HepG2 (cell line): ENCODE measurements at regions not wholly inside any gene's neighbourhood (a gene's known extent, or its start where the extent isn't known, plus 50 kb on each side); places are given as distances from the start of the nearest gene placed in this dataset.
A peak's percentile ranks its signal among the peaks of the same experiment; 100 is the strongest.

Experiments used
- ATAC-seq: fragments of 200-7000 bp; cut with Tn5 transposase; 3 replicates; pipeline ENCODE4 v1.9.1; 2020; ENCODE audit warnings: mild to moderate bottlenecking, moderate library complexity
- BruUV-seq: library from RNA; stranded (reverse); fragments of 400-500 nt; replicated peaks from 2 replicates; lab custom pipeline; 2021; lab: Mats Ljungman, UMichigan
- CTCF ChIA-PET: fragments of 300-600 bp; formaldehyde crosslinking; extraction: SDS; loops from one replicate; lab custom pipeline; 2021; ENCODE audit warnings: low total read pairs, inconsistent platforms, low intra/inter-chr PET ratio; lab: Yijun Ruan, JAX
- POLR2A ChIA-PET: fragments of 350-600 bp; sonication (Branson Sonifier 250); formaldehyde crosslinking; loops from one replicate; lab custom pipeline; 2020; ENCODE audit warnings: antibody characterized with exemption, inconsistent platforms; lab: Yijun Ruan, JAX
- DNase-seq: peaks from one replicate; pipeline ENCODE4 v3.0.0-alpha.2; 2015; ENCODE audit warnings: low spot score
- FAIRE-seq: peaks from 3 replicates; lab custom pipeline; 2011; peaks lifted over from hg19 to GRCh38; lab: Jason Lieb, UNC
- H2AFZ ChIP-seq: one replicate; pipeline ENCODE4 v1.6.1; 2011; ENCODE audit warnings: low read length, inconsistent platforms
- H3K27ac ChIP-seq: fragments of 300-600 bp; 3 replicates; pipeline ENCODE4 v1.8.0; 2011; ENCODE audit warnings: mixed run types, mild to moderate bottlenecking, mixed read lengths, low read length, inconsistent platforms; ENCODE audit not compliant: insufficient read depth; ENCODE audit errors: extremely low read length
- H3K27me3 ChIP-seq, 2 experiments: fragments of 200-600 bp in 1 of 2; 2 replicates in 1 of 2; 3 replicates in 1 of 2; pipeline versions ENCODE4 v1.6.0 to v1.8.0; 2011; ENCODE audit warnings: low read length in 2 of 2, mild to moderate bottlenecking in 2 of 2, moderate library complexity in 2 of 2, inconsistent platforms in 1 of 2; ENCODE audit not compliant: insufficient read depth in 2 of 2, control insufficient read depth in 1 of 2
- H3K36me3 ChIP-seq, 2 experiments: fragments of 200-600 bp in 1 of 2; replicated peaks in 1 of 2; 2 replicates in 1 of 2; 3 replicates in 1 of 2; pipeline versions ENCODE4 v1.5.1 to v1.8.0; 2011; ENCODE audit warnings: low read length in 2 of 2, inconsistent platforms in 1 of 2; ENCODE audit not compliant: insufficient read depth in 2 of 2, control insufficient read depth in 1 of 2
- H3K4me1 ChIP-seq: 2 replicates; pipeline ENCODE4 v1.5.1; 2012; ENCODE audit warnings: low read length, inconsistent platforms; ENCODE audit not compliant: insufficient read depth
- H3K4me2 ChIP-seq: 2 replicates; pipeline ENCODE4 v1.6.0; 2011; ENCODE audit warnings: low read depth, low read length, inconsistent platforms
- H3K4me3 ChIP-seq, 3 experiments: fragments of 200-600 bp in 1 of 3; sonication (generic), shearing (Covaris generic) in 1 of 3; replicated peaks in 1 of 3; 2 replicates each; pipeline ENCODE4 v1.5.1; 2011 to 2016; ENCODE audit warnings: low read length in 3 of 3, inconsistent platforms in 2 of 3, low read depth in 2 of 3, mild to moderate bottlenecking in 2 of 3, control low read depth in 1 of 3, mixed read lengths in 1 of 3; ENCODE audit not compliant: insufficient read depth in 1 of 3
- H3K79me2 ChIP-seq: one replicate; pipeline ENCODE4 v1.6.1; 2011; ENCODE audit warnings: low read length, inconsistent platforms; ENCODE audit not compliant: insufficient read depth
- H3K9ac ChIP-seq: 2 replicates; pipeline ENCODE4 v1.6.0; 2011; ENCODE audit warnings: mild to moderate bottlenecking, low read depth, low read length, inconsistent platforms; ENCODE audit not compliant: insufficient read depth
- H3K9me3 ChIP-seq: 2 replicates; pipeline ENCODE4 v1.5.1; 2012; ENCODE audit warnings: mild to moderate bottlenecking, low read length
- H4K20me1 ChIP-seq: 2 replicates; pipeline ENCODE4 v1.6.0; 2011; ENCODE audit warnings: inconsistent platforms, mild to moderate bottlenecking, low read length, moderate library complexity; ENCODE audit not compliant: insufficient read depth
- DR1 ChIP-seq: sonication (generic); formaldehyde crosslinking; IDR thresholded peaks from 2 replicates; pipeline ENCODE4 v1.8.0; 2021; ENCODE audit warnings: mild to moderate bottlenecking, missing genetic modification reagents, inconsistent platforms
- JARID2 ChIP-seq: sonication (generic); formaldehyde crosslinking; IDR thresholded peaks from 2 replicates; pipeline ENCODE4 v1.8.1; 2023; ENCODE audit warnings: missing genetic modification reagents, inconsistent platforms; ENCODE audit not compliant: insufficient replicate concordance
- MEF2D ChIP-seq: sonication (generic); formaldehyde crosslinking; IDR thresholded peaks from 2 replicates; pipeline ENCODE4 v1.5.1; 2020; ENCODE audit warnings: mild to moderate bottlenecking, missing genetic modification reagents
- SMAD1 ChIP-seq: sonication (generic); formaldehyde crosslinking; IDR thresholded peaks from 2 replicates; pipeline ENCODE4 v1.4.0; 2020; ENCODE audit warnings: missing genetic modification reagents, low read depth, mild to moderate bottlenecking, borderline replicate concordance
- SMC3 ChIP-seq: IDR thresholded peaks from 2 replicates; pipeline ENCODE4 v1.6.1; 2011; ENCODE audit warnings: low read length, improper control_type of control experiment
- STAG1 ChIP-seq: sonication (generic); formaldehyde crosslinking; IDR thresholded peaks from 2 replicates; pipeline ENCODE4 v1.4.0; 2020; ENCODE audit warnings: missing genetic modification reagents
- ZFX ChIP-seq: sonication (generic); formaldehyde crosslinking; IDR thresholded peaks from 2 replicates; pipeline ENCODE4 v1.4.0; 2020; ENCODE audit warnings: mild to moderate bottlenecking, low read depth, missing genetic modification reagents, moderate library complexity
- ZNF724P ChIP-seq: sonication (generic); formaldehyde crosslinking; IDR thresholded peaks from 2 replicates; pipeline ENCODE4 v1.8.0; 2022; ENCODE audit warnings: missing genetic modification reagents, borderline replicate concordance
- ZNF768 ChIP-seq: sonication (generic); formaldehyde crosslinking; IDR thresholded peaks from 2 replicates; pipeline ENCODE4 v1.4.0; 2020; ENCODE audit warnings: missing genetic modification reagents
- ZNF782 ChIP-seq: sonication (generic); formaldehyde crosslinking; IDR thresholded peaks from 2 replicates; pipeline ENCODE4 v1.4.0; 2020; ENCODE audit warnings: missing genetic modification reagents, mild to moderate bottlenecking, borderline replicate concordance
- WGBS: methylation state at CpG from one replicate; pipeline ENCODE4 v1.1.6; 2017; ENCODE audit warnings: low lambda C conversion rate; 5-methylcytosine and 5-hydroxymethylcytosine counted together
- in situ Hi-C: cut with HindIII; loops from 2 replicates; pipeline ENCODE4 v1.10.0; 2017; ENCODE audit warnings: low pct_unique_long_range_greater_than_20kb; ENCODE audit not compliant: extremely low pct_ligation_motif_present
- intact Hi-C: fragments of 100-400 bp; cut with micrococcal nuclease; formaldehyde crosslinking; loops from one replicate; pipeline ENCODE4 v1.10.0; 2022; ENCODE audit not compliant: unreplicated experiment
- TF ChIP-seq, protein P1 (sequence below): sonication (generic); formaldehyde crosslinking; IDR thresholded peaks from 2 replicates; pipeline ENCODE4 v1.4.0; 2020; ENCODE audit warnings: missing genetic modification reagents, borderline replicate concordance

DNA sequence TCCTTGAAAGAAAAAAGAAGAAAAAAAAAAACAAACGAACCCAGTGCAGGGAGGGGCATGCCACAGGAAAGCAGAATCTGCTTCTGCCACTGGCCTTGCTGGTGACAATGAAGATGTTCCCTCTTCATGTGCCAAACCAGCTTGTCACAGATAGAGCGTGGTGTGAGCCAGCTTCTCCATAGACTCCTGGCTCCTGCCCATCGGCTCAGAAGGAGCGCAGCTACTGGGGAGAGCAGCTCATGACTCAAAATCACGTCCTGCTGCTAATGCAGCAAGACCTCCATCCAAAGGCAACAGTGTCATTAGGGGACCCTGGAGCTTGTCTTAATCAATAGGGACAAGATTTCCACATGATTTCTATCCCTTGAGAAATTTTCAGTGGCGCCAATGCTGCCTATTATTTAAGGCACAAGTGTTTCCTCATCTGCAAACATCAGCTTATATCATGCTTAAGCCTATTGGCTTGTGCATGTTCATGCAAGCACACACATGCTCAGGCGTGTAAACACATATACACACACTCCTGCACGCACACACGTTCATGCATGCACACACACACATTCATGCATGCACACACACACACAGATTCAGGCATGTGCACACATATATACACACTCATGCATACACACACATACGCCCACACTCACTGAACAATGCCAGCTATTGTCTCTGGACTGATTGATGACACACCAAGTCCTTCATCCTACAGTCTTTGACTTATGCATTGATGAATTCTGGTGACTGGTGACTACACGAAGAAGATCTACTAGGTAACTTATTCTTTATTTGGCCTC, 682.0 kb upstream of the ID2 start (continued):
- TF ChIP-seq ZFX (CRISPR knock-in tag) (no peak), ZNF724P (no peak), DR1 (no peak), SMAD1 (CRISPR knock-in tag) (no peak), MEF2D (CRISPR knock-in tag) (no peak), ZNF782 (CRISPR knock-in tag) (no peak)

DNA sequence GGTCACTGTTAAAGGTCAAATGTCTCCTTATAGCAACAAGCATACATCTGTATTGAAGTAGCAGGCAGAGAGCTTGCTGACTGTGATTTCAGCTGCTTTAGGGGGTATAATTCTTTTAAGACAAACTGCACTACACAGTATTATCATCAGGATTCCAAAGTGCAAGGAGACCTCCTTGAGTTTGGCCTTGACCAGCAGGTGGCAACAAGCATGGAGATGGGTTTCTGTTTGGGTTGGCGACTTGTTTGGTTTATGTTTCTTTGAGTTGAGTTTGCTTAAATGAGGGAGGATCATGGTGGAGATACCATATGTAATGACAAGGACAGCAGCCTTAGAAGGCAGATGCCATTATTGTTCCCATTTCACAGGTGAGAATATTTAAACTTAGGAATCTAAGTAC, 681.0 kb upstream of the ID2 start:
- CTCF ChIA-PET = no interaction called here
- H3K79me2 ChIP-seq = no peaks in the 10 kb centered on the region
- 0 out of 2 replicates have a peak, but pooled peaks cover 5% of the 10 kb centered on the region for H3K4me1 ChIP-seq
- in situ Hi-C loops (no loop called here), intact Hi-C loops (no loop called here)
- H3K4me3 ChIP-seq = no peak overlapping the region
- WGBS = 55% methylated on average over 1 of the region's 1 CpG
- no peaks in the 10 kb centered on the region for H3K36me3 ChIP-seq
- H3K27me3 ChIP-seq = peaks cover 0 to 3% of the 10 kb centered on the region in 2 experiments; a peak in 1 of 5 replicates
- H4K20me1 ChIP-seq = no peaks in the 10 kb centered on the region
- H3K9me3 ChIP-seq = no peaks in the 10 kb centered on the region
- BruUV-seq = no TSS peak
- TF ChIP-seq JARID2 (CRISPR knock-in tag) (no peak), ZNF768 (CRISPR knock-in tag) (no peak), SMC3 (peak; percentile 6; the same call in 1 of the 2 replicates), STAG1 (CRISPR knock-in tag) (peak; percentile 41; the same call in 1 of the 2 replicates)
- TF ChIP-seq, protein P1, sequence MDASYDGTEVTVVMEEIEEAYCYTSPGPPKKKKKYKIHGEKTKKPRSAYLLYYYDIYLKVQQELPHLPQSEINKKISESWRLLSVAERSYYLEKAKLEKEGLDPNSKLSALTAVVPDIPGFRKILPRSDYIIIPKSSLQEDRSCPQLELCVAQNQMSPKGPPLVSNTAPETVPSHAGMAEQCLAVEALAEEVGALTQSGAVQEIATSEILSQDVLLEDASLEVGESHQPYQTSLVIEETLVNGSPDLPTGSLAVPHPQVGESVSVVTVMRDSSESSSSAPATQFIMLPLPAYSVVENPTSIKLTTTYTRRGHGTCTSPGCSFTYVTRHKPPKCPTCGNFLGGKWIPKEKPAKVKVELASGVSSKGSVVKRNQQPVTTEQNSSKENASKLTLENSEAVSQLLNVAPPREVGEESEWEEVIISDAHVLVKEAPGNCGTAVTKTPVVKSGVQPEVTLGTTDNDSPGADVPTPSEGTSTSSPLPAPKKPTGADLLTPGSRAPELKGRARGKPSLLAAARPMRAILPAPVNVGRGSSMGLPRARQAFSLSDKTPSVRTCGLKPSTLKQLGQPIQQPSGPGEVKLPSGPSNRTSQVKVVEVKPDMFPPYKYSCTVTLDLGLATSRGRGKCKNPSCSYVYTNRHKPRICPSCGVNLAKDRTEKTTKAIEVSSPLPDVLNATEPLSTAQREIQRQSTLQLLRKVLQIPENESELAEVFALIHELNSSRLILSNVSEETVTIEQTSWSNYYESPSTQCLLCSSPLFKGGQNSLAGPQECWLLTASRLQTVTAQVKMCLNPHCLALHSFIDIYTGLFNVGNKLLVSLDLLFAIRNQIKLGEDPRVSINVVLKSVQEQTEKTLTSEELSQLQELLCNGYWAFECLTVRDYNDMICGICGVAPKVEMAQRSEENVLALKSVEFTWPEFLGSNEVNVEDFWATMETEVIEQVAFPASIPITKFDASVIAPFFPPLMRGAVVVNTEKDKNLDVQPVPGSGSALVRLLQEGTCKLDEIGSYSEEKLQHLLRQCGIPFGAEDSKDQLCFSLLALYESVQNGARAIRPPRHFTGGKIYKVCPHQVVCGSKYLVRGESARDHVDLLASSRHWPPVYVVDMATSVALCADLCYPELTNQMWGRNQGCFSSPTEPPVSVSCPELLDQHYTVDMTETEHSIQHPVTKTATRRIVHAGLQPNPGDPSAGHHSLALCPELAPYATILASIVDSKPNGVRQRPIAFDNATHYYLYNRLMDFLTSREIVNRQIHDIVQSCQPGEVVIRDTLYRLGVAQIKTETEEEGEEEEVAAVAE = no peak
- no peak overlapping the region for H3K9ac ChIP-seq
- no peak for DNase-seq
- H3K27ac ChIP-seq = no peak overlapping the region
- H2AFZ ChIP-seq = no peak overlapping the region
- H3K4me2 ChIP-seq = no peak overlapping the region
- ATAC-seq = no peak
- peak; percentile 46 for FAIRE-seq
- POLR2A ChIA-PET = no interaction called here
